T-cell (primary cell): ENCODE measurements at regions not wholly inside any gene's neighbourhood (a gene's known extent, or its start where the extent isn't known, plus 50 kb on each side); places are given as distances from the start of the nearest gene placed in this dataset.

Experiments
- ATAC-seq, 4 experiments: fragments of 200-7000 bp in 3 of 4; fragments of 150-1000 bp in 1 of 4; cut with Tn5 transposase; replicated peaks in 1 of 4; 1 replicate in 3 of 4; 2 replicates in 1 of 4; pipeline ENCODE4 v1.10.0; 2021; ENCODE audit warnings: moderate library complexity in 3 of 4, mild to moderate bottlenecking in 2 of 4, moderate number of reproducible peaks in 1 of 4
- CTCF ChIA-PET, 2 donors: fragments of 300-600 bp; sonication (Branson Sonifier 250); formaldehyde crosslinking; loops; one replicate each; lab custom pipeline; 2022; ENCODE audit warnings: antibody characterized with exemption in 2 of 2; lab: Charles Lee
- POLR2A ChIA-PET, 2 donors: fragments of 300-600 bp; sonication (Branson Sonifier 250); formaldehyde crosslinking; loops; one replicate each; lab custom pipeline; 2022; ENCODE audit warnings: antibody characterized with exemption in 2 of 2; lab: Charles Lee
- DNase-seq, 35 experiments: peaks; one replicate each; pipeline versions ENCODE4 v3.0.0 to v3.0.0-alpha.2; 2013 to 2023
- H3K27ac ChIP-seq: one replicate; pipeline ENCODE4 v1.5.1; 2013; ENCODE audit warnings: low read length
- H3K27me3 ChIP-seq, 2 experiments: replicated peaks in 1 of 2; 1 replicate in 1 of 2; 2 replicates in 1 of 2; pipeline versions ENCODE4 v1.6.1 to v1.7.0; 2013; ENCODE audit warnings: low read length in 1 of 2, mixed read lengths in 1 of 2; ENCODE audit not compliant: control insufficient read depth in 2 of 2, insufficient read depth in 2 of 2; ENCODE audit errors: extremely low read depth in 1 of 2
- H3K36me3 ChIP-seq, 2 donors: 1 replicate in 1 of 2; 2 replicates in 1 of 2; pipeline versions ENCODE4 v1.6.1 to v1.7.0; 2013; ENCODE audit warnings: low read length in 1 of 2; ENCODE audit not compliant: control insufficient read depth in 2 of 2, insufficient read depth in 1 of 2; ENCODE audit errors: extremely low read depth in 1 of 2
- H3K4me1 ChIP-seq, 2 experiments: 1 replicate in 1 of 2; 2 replicates in 1 of 2; pipeline versions ENCODE4 v1.6.1 to v1.7.0; 2013; ENCODE audit warnings: low read length in 2 of 2, mixed read lengths in 1 of 2; ENCODE audit not compliant: insufficient read depth in 2 of 2, control insufficient read depth in 1 of 2; ENCODE audit errors: extremely low read depth in 1 of 2
- H3K4me3 ChIP-seq, 2 donors: 1 replicate in 1 of 2; 2 replicates in 1 of 2; pipeline versions ENCODE4 v1.5.1 to v1.7.0; 2013; ENCODE audit warnings: mild to moderate bottlenecking in 2 of 2, low read length in 1 of 2, moderate library complexity in 1 of 2; ENCODE audit not compliant: control insufficient read depth in 1 of 2; ENCODE audit errors: extremely low read depth in 1 of 2
- H3K9me3 ChIP-seq: 2 replicates; pipeline ENCODE4 v1.7.0; 2013
- H3K27ac Mint-ChIP-seq, 2 donors: one replicate each; pipeline ENCODE4 v1.8.0; 2020 to 2021; ENCODE audit warnings: mild to moderate bottlenecking in 2 of 2, mixed read lengths in 2 of 2
- H3K27me3 Mint-ChIP-seq, 2 donors: one replicate each; pipeline ENCODE4 v1.8.0; 2021 to 2022; ENCODE audit warnings: mixed read lengths in 2 of 2
- H3K36me3 Mint-ChIP-seq: one replicate; pipeline ENCODE4 v1.8.0; 2021; ENCODE audit warnings: mixed read lengths
- H3K4me1 Mint-ChIP-seq, 3 donors: one replicate each; pipeline ENCODE4 v1.8.0; 2020 to 2022; ENCODE audit warnings: mixed read lengths in 3 of 3, mild to moderate bottlenecking in 1 of 3
- H3K4me3 Mint-ChIP-seq, 3 donors: one replicate each; pipeline ENCODE4 v1.8.0; 2020 to 2022; ENCODE audit warnings: mild to moderate bottlenecking in 3 of 3, mixed read lengths in 3 of 3, moderate library complexity in 3 of 3
- H3K9me3 Mint-ChIP-seq, 3 donors: one replicate each; pipeline ENCODE4 v1.8.0; 2020 to 2022; ENCODE audit warnings: mixed read lengths in 3 of 3
- WGBS: methylation state at CpG from one replicate; pipeline ENCODE4 v1.1.5; 2013; ENCODE audit warnings: missing lambda C conversion rate; ENCODE audit not compliant: insufficient coverage; 5-methylcytosine and 5-hydroxymethylcytosine counted together

DNA sequence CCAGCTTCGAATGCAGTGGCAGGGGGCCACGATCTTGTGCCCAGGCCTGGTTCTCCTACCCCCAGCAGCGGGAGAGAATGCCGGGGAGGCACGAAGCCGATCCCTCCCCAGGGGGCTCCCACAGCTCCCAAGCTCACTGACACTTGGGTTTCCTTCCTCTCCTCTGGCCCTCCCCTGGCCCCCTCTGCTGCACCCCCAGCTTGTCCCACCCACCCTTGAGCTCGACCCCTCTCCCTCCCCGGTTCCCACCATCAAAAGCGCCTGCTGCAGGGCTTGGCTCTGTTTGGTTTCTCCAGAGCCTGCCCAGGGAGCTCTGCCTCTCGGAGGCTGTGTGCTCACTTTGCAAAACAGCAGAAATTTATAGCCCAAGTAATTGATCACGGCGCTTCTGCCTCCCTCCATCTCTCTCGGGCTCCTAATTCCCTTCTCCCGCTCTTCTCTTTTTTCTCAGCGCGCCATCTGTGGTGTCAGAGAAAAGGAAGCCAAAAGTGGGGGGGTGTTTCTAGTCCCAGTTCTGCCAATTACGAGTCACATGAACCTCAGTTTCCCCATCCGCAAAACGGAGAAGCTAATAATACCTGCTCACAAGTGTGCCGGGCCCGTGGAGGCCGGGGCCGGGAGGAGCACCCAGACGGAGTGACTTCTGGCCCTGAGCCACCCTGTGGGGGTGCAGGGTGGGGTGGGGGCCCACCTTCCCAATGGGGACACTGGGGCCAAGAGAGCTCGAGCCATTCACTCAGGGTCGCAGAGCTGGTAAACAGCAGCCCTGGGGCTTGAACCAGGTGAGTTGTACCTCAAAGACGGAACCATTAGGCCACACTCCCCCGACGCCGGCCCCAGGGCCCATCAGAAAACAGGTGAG, 141.2 kb upstream of the IER5L start:
- no peaks in the 10 kb centered on the region for H3K36me3 Mint-ChIP-seq
- H3K27ac Mint-ChIP-seq: no peak overlapping the region
- peaks cover 10 to 16% (median 11%) of the 10 kb centered on the region in 3 donors for H3K4me1 Mint-ChIP-seq
- H3K4me3 Mint-ChIP-seq: no peak overlapping the region
- 99% methylated on average over 17 of the region's 30 CpGs for WGBS
- no peak overlapping the region for H3K27ac ChIP-seq
- DNase-seq (peak in 2 of 35 experiments; percentile 12 to 13), ATAC-seq (no peak)
- no peaks in the 10 kb centered on the region for H3K36me3 ChIP-seq
- H3K27me3 Mint-ChIP-seq: no peaks in the 10 kb centered on the region
- H3K4me3 ChIP-seq: no peak overlapping the region
- ChIA-PET POLR2A (interaction anchor here in 1 of 2 donors (0.5 kb wide), 1 partner anchor 296 kb away, joined by 7 read pairs; no protein-coding TSS in a partner anchor), CTCF (no interaction called here)
- peaks cover 9 to 22% of the 10 kb centered on the region in 2 experiments for H3K4me1 ChIP-seq
- no peaks in the 10 kb centered on the region for H3K9me3 ChIP-seq
- H3K9me3 Mint-ChIP-seq: no peaks in the 10 kb centered on the region
- peaks cover 0 to 35% of the 10 kb centered on the region in 2 experiments for H3K27me3 ChIP-seq

DNA sequence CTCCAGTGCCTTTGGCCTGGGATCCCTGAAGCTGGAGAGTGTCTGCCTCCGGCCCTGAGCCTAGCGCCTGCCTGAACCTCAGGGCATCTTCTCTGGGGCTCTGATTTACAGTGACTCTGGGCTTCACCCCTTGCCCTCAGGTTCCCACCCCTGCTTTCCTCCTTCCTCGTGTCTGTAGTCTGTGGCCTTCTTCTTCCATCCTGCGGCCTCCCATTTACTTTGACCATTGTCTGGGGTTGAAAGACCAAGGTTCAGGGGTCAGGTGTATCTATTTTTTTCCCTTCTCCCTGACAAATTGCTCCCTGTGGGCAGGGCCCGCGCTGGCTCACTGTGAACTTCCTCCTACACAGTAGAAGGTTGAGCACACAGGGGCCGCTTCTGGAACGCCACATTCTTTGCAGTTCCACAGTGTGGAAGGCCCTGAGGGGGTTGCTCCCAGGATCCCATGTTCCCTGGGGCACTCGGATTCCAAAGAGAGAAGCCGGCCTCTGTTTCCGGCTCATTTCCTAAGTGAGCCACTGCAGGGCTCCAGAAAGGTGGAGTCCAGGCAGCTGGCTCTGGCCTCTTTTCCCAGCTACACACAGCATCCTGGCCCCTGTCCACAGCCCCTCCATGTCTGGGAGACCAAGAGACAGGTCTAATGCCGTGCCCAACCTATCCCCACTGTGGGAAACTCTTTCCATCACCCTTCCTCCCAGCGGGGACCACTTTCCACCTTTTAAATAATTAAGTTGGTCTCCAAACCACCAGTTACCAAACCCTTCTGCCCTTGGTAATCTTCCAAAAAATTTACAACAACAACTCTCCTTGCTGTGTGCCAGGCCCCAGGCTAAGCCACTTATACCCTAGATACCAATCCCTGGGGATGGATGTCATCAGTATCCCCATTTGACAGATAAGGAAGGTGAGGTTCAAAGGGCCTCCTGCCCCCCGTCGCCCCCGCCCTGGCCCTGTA, 140.3 kb upstream of the IER5L start:
- Mint-ChIP-seq H3K27me3 (no peaks in the 10 kb centered on the region), H3K27ac (no peak overlapping the region), H3K36me3 (no peaks in the 10 kb centered on the region), H3K4me1 (peaks cover 10 to 16% (median 11%) of the 10 kb centered on the region in 3 donors), H3K9me3 (no peaks in the 10 kb centered on the region), H3K4me3 (no peak overlapping the region)
- peaks cover 9 to 22% of the 10 kb centered on the region in 2 experiments for H3K4me1 ChIP-seq
- H3K9me3 ChIP-seq: no peaks in the 10 kb centered on the region
- H3K4me3 ChIP-seq: no peak overlapping the region
- DNase-seq (peak in 2 of 35 experiments; percentile 7 to 11), ATAC-seq (no peak)
- WGBS: 91% methylated on average over 12 of the region's 16 CpGs
- POLR2A ChIA-PET: no interaction called here
- no peak overlapping the region for H3K27ac ChIP-seq
- peaks cover 0 to 35% of the 10 kb centered on the region in 2 experiments for H3K27me3 ChIP-seq
- CTCF ChIA-PET: no interaction called here
- H3K36me3 ChIP-seq: peaks cover 0 to 3% of the 10 kb centered on the region in 2 donors

DNA sequence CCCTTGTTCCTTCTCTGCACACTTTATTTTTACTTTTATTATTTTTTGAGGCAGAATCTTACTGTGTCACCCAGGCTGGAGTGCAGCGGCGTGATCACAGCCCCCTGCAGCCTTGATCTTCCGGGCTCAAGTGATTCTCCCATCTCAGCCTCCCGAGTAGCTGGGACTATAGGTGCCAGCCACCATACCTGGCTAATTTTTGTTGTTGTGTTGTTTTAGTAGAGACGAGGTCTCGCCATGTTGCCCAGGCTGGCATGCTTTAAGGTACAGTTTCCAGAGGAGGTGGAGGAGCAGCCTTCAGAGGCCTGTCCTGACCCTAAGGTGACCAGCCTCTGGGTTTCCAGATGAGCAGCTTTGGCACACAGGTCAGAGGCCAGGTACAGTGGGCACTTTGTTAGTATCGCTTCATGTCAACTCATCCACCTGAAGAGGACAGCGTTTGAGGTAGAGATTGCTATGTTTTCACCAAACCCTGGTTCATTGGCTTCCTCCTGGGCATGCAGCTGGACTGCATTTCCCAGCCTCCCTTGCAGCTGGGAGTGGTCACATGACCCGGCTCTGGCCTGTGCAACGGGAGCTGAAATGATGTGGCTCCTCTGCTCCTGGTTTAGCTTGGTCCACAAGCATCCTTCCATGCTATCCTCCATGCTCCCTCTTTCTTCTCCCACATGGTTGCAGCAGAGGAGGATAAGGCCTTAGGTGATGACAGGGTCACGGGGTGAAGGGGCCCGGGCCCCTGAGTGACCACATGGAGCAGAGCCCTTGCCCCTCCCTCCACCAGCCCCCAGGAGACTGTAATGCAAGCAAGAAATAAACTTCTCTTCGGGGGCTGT, 139.3 kb upstream of the IER5L start:
- peaks cover 9 to 22% of the 10 kb centered on the region in 2 experiments for H3K4me1 ChIP-seq
- 85% methylated on average over 7 of the region's 13 CpGs for WGBS
- H3K9me3 ChIP-seq: no peaks in the 10 kb centered on the region
- ATAC-seq (no peak), DNase-seq (peak in 1 of 35 experiments; percentile 7)
- no peak overlapping the region for H3K27ac ChIP-seq
- CTCF ChIA-PET: interaction anchor here in 1 of 2 donors (0.6 kb wide), 1 partner anchor 668 kb away, joined by 4 read pairs; no protein-coding TSS in a partner anchor
- POLR2A ChIA-PET: no interaction called here
- peaks cover 0 to 3% of the 10 kb centered on the region in 2 donors for H3K36me3 ChIP-seq
- Mint-ChIP-seq H3K4me1 (peaks cover 10 to 16% (median 11%) of the 10 kb centered on the region in 3 donors), H3K9me3 (no peaks in the 10 kb centered on the region), H3K4me3 (no peak overlapping the region), H3K27ac (no peak overlapping the region), H3K36me3 (no peaks in the 10 kb centered on the region), H3K27me3 (no peaks in the 10 kb centered on the region)
- H3K27me3 ChIP-seq: peaks cover 0 to 35% of the 10 kb centered on the region in 2 experiments
- H3K4me3 ChIP-seq: no peak overlapping the region

DNA sequence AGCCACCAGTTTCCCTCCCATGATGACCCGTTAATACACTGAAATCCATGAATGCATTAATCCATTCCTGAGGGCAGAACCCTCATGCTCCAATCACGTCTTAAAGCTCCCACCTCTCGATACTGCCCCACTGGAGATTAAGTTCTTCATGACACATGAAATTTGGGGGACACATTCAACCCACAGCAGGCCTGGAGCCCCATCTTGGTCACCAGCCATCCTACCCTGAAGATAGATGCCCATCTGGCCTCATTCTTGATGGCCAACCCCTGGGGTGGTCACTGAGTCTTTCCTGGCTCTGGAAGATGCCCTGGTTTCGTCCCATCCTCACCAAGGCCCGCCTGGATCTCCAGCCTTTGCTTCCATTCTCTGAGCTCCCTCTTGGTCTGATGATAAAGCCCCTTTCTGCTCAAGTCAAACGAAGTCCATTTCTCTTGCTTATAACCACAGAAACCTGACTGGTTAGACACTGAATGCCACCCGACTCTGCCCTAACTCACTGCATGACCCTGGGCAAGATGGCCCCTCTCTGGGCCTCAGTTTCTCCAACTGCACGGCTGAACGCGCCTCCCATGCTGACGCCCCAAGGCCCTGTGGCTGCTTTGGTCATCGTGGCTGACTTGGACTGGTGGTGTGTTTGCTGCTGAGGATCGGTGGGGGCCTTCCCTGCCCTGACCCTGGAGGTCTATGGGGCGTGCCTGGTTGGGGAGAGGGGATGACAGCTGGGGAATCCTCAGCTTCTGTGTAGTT, 138.4 kb upstream of the IER5L start:
- no peaks in the 10 kb centered on the region for H3K9me3 ChIP-seq
- Mint-ChIP-seq H3K4me1 (peaks cover 10 to 13% (median 11%) of the 10 kb centered on the region in 3 donors), H3K27ac (no peak overlapping the region), H3K9me3 (no peaks in the 10 kb centered on the region), H3K36me3 (no peaks in the 10 kb centered on the region), H3K4me3 (no peak overlapping the region), H3K27me3 (no peaks in the 10 kb centered on the region)
- WGBS: 88% methylated on average over 13 of the region's 14 CpGs
- CTCF ChIA-PET: no interaction called here
- POLR2A ChIA-PET: no interaction called here
- H3K27ac ChIP-seq: no peak overlapping the region
- no peak overlapping the region for H3K4me3 ChIP-seq
- ATAC-seq: no peak
- peaks cover 6 to 20% of the 10 kb centered on the region in 2 experiments for H3K4me1 ChIP-seq
- peak in 1 of 35 experiments; percentile 3 for DNase-seq
- H3K36me3 ChIP-seq: peaks cover 0 to 3% of the 10 kb centered on the region in 2 donors
- peaks cover 0 to 32% of the 10 kb centered on the region in 2 experiments for H3K27me3 ChIP-seq

DNA sequence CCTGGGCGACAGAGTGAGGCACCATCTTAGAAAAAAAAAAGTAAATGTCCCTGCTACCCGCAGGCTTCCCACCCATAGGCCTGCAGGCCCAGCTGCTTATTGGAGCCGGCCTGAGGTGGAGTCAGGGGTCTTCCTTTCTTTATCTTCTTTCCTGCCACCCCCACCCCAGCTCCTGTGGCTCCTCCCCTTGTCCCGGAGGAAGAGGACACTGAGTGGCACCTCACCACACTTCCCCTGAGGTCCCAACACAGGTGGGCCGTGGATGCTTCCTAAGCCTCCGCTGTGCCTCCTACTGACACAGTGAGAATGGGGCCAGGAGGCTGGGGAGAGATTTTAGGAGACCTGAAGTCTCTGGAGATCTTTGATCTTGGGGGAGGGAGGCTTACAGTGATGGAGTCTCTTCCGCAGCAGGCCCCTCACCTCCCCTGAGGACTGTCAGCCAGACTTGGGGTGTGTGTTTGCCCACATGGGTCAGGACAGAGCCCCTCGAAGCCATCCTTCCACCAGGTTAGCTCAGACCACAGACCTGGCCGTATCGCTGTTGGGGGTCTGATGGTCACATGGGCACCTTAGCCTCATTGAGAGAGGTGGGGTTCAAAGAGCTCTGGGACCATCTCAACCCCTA, 135.4 kb upstream of the IER5L start:
- Histone ChIP-seq H3K36me3 (peaks cover 0 to 5% of the 10 kb centered on the region in 2 donors), H3K4me1 (no peaks in the 10 kb centered on the region), H3K9me3 (no peaks in the 10 kb centered on the region), H3K27me3 (peaks cover 0 to 19% of the 10 kb centered on the region in 2 experiments), H3K27ac (no peak overlapping the region), H3K4me3 (no peak overlapping the region)
- ATAC-seq (no peak), DNase-seq (peak in 2 of 35 experiments; percentile 4 to 5)
- 86% methylated on average over 1 of the region's 10 CpGs for WGBS
- Mint-ChIP-seq H3K27me3 (peaks cover 0 to 3% of the 10 kb centered on the region in 2 donors), H3K27ac (no peak overlapping the region), H3K4me3 (no peak overlapping the region), H3K9me3 (no peaks in the 10 kb centered on the region), H3K4me1 (no peaks in the 10 kb centered on the region), H3K36me3 (no peaks in the 10 kb centered on the region)
- ChIA-PET POLR2A (interaction anchor here in 1 of 2 donors (0.5 kb wide), 1 partner anchor 893 kb away, joined by 5 read pairs; the partner anchor contains the start of gene CERCAM), CTCF (no interaction called here)
